OCI-LY1 (cell line): ENCODE measurements at regions not wholly inside any gene's neighbourhood (a gene's known extent, or its start where the extent isn't known, plus 50 kb on each side); places are given as distances from the start of the nearest gene placed in this dataset.

ENCODE experiments used
- H2AFZ ChIP-seq: fragments of 200-600 bp; sonication (generic), shearing (Covaris generic); 2 replicates; pipeline ENCODE4 v1.6.0; 2014; ENCODE audit warnings: antibody characterized with exemption, mild to moderate bottlenecking, low read length
- H3F3A ChIP-seq: fragments of 200-600 bp; sonication (generic), shearing (Covaris generic); 2 replicates; pipeline ENCODE4 v1.6.0; 2014; ENCODE audit warnings: mild to moderate bottlenecking, antibody characterized with exemption, low read length, moderate library complexity; ENCODE audit not compliant: insufficient read depth
- H3K27ac ChIP-seq: fragments of 200-600 bp; sonication (generic); 2 replicates; pipeline ENCODE4 v1.5.1; 2014; ENCODE audit warnings: low read length, mixed run types, mild to moderate bottlenecking, low read depth; ENCODE audit not compliant: poor library complexity, severe bottlenecking
- H3K27me3 ChIP-seq: fragments of 200-600 bp; sonication (generic); 2 replicates; pipeline ENCODE4 v1.6.0; 2014; ENCODE audit warnings: antibody characterized with exemption, mild to moderate bottlenecking, low read length, moderate library complexity; ENCODE audit not compliant: insufficient read depth
- H3K36me3 ChIP-seq: fragments of 200-600 bp; sonication (generic); 2 replicates; pipeline ENCODE4 v1.6.1; 2014; ENCODE audit warnings: mild to moderate bottlenecking, antibody characterized with exemption, low read length, moderate library complexity, mixed read lengths; ENCODE audit not compliant: insufficient read depth
- H3K4me1 ChIP-seq: fragments of 200-600 bp; sonication (generic); 2 replicates; pipeline ENCODE4 v1.5.1; 2014; ENCODE audit warnings: mild to moderate bottlenecking, low read length, moderate library complexity; ENCODE audit not compliant: insufficient read depth, severe bottlenecking
- H3K4me2 ChIP-seq: fragments of 200-600 bp; sonication (generic), shearing (Covaris generic); 2 replicates; pipeline ENCODE4 v1.6.1; 2014; ENCODE audit warnings: low read length
- H3K4me3 ChIP-seq: fragments of 200-600 bp; sonication (generic); 2 replicates; pipeline ENCODE4 v1.5.1; 2014; ENCODE audit warnings: low read length, low read depth, mild to moderate bottlenecking, mixed read lengths; ENCODE audit not compliant: poor library complexity, severe bottlenecking
- H3K79me2 ChIP-seq: fragments of 200-600 bp; shearing (Covaris generic); 2 replicates; pipeline ENCODE4 v1.6.1; 2016; ENCODE audit warnings: mixed run types, low read length, mixed read lengths; ENCODE audit not compliant: insufficient read depth
- H3K9ac ChIP-seq: fragments of 200-600 bp; sonication (generic), shearing (Covaris generic); 2 replicates; pipeline ENCODE4 v1.6.1; 2014; ENCODE audit warnings: mild to moderate bottlenecking, low read length, mixed read lengths
- H3K9me2 ChIP-seq: fragments of 200-600 bp; sonication (generic), shearing (Covaris generic); 2 replicates; pipeline ENCODE4 v1.6.1; 2014; ENCODE audit warnings: low read depth, mild to moderate bottlenecking, low read length, mixed read lengths
- H3K9me3 ChIP-seq: fragments of 200-600 bp; shearing (Covaris generic); 2 replicates; pipeline ENCODE4 v1.6.1; 2014; ENCODE audit warnings: low read length, mixed read lengths
- H4K20me1 ChIP-seq: fragments of 200-600 bp; sonication (generic), shearing (Covaris generic); 2 replicates; pipeline ENCODE4 v1.6.0; 2016; ENCODE audit warnings: mild to moderate bottlenecking, low read length; ENCODE audit not compliant: insufficient read depth
- EZH2 ChIP-seq: fragments of 200-600 bp; sonication (generic), shearing (Covaris generic); IDR thresholded peaks from 2 replicates; pipeline ENCODE4 v1.8.0; 2017; ENCODE audit warnings: borderline replicate concordance, mixed run types, mild to moderate bottlenecking, antibody characterized with exemption, low read length, moderate library complexity, mixed read lengths
- TF ChIP-seq, protein P1 (sequence below): fragments of 200-600 bp; sonication (generic), shearing (Covaris generic); IDR thresholded peaks from 2 replicates; pipeline ENCODE4 v1.5.1; 2017; ENCODE audit warnings: mild to moderate bottlenecking, antibody characterized with exemption, low read length, moderate library complexity, mixed read lengths

DNA sequence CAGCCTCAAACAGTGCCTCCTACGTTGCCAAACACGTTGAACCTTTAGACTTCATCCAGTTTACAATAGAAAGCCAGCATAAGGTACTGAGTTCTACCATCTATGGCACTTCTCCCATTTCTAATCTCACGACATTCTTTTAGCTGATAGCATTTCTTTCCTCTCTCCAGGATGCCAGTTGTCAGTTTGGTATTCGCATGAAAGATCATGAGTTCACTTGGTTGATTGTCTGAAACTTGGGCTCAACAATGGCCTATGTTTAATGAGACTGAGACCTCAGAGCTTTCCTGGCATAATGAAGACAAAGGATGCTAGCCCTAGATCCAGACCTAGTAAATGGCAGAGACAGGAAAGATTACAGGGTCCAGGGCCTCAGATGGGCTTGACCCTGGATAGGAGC lies 69.2 kb upstream of the SPRY1 start:
- H4K20me1 ChIP-seq: no peaks in the 10 kb centered on the region
- no peak overlapping the region for H3K4me3 ChIP-seq
- H3K9me3 ChIP-seq: peaks cover 2% of the 10 kb centered on the region; the same call in 1 of the 2 replicates
- no peaks in the 10 kb centered on the region for H3K27me3 ChIP-seq
- H3K4me2 ChIP-seq: no peak overlapping the region
- no peaks in the 10 kb centered on the region for H3F3A ChIP-seq
- peaks cover 35% of the 10 kb centered on the region for H3K4me1 ChIP-seq
- no peak overlapping the region for H3K9ac ChIP-seq
- H2AFZ ChIP-seq: no peak overlapping the region
- peaks cover 30% of the 10 kb centered on the region for H3K36me3 ChIP-seq
- H3K9me2 ChIP-seq: no peaks in the 10 kb centered on the region
- TF ChIP-seq EZH2: no peak
- TF ChIP-seq, protein P1, sequence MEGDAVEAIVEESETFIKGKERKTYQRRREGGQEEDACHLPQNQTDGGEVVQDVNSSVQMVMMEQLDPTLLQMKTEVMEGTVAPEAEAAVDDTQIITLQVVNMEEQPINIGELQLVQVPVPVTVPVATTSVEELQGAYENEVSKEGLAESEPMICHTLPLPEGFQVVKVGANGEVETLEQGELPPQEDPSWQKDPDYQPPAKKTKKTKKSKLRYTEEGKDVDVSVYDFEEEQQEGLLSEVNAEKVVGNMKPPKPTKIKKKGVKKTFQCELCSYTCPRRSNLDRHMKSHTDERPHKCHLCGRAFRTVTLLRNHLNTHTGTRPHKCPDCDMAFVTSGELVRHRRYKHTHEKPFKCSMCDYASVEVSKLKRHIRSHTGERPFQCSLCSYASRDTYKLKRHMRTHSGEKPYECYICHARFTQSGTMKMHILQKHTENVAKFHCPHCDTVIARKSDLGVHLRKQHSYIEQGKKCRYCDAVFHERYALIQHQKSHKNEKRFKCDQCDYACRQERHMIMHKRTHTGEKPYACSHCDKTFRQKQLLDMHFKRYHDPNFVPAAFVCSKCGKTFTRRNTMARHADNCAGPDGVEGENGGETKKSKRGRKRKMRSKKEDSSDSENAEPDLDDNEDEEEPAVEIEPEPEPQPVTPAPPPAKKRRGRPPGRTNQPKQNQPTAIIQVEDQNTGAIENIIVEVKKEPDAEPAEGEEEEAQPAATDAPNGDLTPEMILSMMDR: no peak
- no peaks in the 10 kb centered on the region for H3K79me2 ChIP-seq
- no peak overlapping the region for H3K27ac ChIP-seq

DNA sequence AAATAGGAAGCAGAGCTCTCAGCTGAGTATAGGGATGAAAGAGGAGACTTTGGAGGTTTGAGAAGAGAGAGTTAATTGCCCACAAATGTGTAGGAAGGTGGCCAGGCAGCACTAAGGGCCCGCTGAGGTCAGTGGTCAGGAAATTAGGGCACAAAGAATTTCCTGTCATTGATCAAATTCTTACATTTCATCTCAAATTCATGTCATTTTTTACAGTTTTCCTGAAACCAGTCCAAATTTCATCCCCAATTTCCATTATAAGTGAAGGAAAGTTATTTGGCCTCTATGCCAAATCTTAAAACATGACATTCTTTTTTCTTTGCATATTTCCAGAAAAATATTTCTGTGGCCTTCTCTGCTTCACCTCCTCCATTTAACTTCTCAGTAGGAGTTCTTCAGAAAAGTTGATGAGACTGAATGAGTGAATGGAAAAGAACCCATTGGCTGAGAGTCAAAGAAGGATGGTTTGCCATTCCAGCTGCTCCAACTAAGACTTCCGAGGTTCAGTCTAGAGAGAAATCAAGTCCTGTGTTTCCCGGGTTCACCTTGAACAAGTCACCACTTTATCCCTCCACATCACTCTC lies 68.7 kb upstream of the SPRY1 start:
- Histone ChIP-seq H3K27ac (no peak overlapping the region), H3K9me3 (no peaks in the 10 kb centered on the region; the same call in 1 of the 2 replicates), H2AFZ (no peak overlapping the region), H3K4me3 (no peak overlapping the region), H3K79me2 (no peaks in the 10 kb centered on the region), H3K27me3 (no peaks in the 10 kb centered on the region), H3K9ac (no peak overlapping the region), H3K4me2 (no peak overlapping the region), H3K36me3 (peaks cover 26% of the 10 kb centered on the region), H4K20me1 (no peaks in the 10 kb centered on the region), H3F3A (no peaks in the 10 kb centered on the region), H3K4me1 (peaks cover 35% of the 10 kb centered on the region), H3K9me2 (no peaks in the 10 kb centered on the region)
- TF ChIP-seq, protein P1: no peak
- no peak for TF ChIP-seq EZH2

DNA sequence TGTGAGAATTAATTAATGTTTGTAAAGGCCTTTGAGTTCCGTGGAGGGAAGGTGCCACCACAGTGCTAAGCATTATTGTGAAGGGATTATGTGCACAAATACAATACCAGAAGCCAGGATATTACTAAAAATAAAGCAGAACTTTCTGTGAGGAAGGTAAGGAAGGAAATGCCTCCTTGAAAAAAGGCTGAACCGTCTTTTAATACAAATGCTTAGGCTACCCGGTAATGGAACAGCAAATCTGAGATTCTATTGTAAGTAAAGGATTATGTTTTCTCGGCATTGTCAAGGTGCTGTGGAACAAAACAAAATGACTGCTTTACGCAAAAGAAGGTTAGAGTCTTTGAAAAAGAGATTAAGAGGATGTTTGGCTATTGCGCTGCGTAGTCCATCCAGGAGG lies 57.9 kb upstream of the SPRY1 start:
- H3K79me2 ChIP-seq: no peaks in the 10 kb centered on the region
- H3K27ac ChIP-seq: no peak overlapping the region
- no peaks in the 10 kb centered on the region for H3K9me2 ChIP-seq
- H3K4me1 ChIP-seq: no peaks in the 10 kb centered on the region
- peaks cover 77% of the 10 kb centered on the region for H3K36me3 ChIP-seq
- no peak overlapping the region for H3K4me2 ChIP-seq
- no peaks in the 10 kb centered on the region; the same call in 1 of the 2 replicates for H3K9me3 ChIP-seq
- H4K20me1 ChIP-seq: no peaks in the 10 kb centered on the region
- no peak overlapping the region for H3K4me3 ChIP-seq
- TF ChIP-seq, protein P1: no peak
- TF ChIP-seq EZH2: no peak
- H3K27me3 ChIP-seq: no peaks in the 10 kb centered on the region
- no peaks in the 10 kb centered on the region for H3F3A ChIP-seq
- H3K9ac ChIP-seq: no peak overlapping the region
- no peak overlapping the region for H2AFZ ChIP-seq
